Neural progenitor cell (in vitro differentiated cells): ENCODE measurements at regions not wholly inside any gene's neighbourhood (a gene's known extent, or its start where the extent isn't known, plus 50 kb on each side); places are given as distances from the start of the nearest gene placed in this dataset.

Experiments used
- EZH2phosphoT487 ChIP-seq: fragments of 200-600 bp; sonication (generic); IDR thresholded peaks from 2 replicates; pipeline ENCODE4 v1.6.1; 2017; ENCODE audit warnings: antibody characterized with exemption
- TF ChIP-seq, protein P1 (sequence below): fragments of 200-600 bp; sonication (generic); IDR thresholded peaks from 2 replicates; pipeline ENCODE4 v1.5.1; 2017; ENCODE audit warnings: antibody characterized with exemption, mild to moderate bottlenecking

DNA sequence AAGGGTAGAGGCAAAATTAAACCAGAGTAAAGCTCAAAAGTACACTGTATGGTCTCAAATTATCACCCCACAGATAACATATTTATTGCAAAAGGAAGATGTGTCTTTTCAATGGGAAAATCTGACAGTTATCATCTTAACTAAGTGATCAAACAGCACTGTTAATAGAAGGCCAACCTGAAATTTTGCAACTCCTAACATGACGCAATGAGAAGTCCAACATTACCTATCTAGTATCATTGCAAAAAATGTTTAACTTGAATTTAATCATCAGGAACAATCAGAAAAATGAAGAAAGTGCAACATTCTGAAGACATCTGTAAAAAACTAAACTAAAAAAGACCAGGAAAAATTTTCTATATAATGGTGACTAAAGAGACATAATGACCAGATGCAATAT, 156.7 kb upstream of the POGK start:
- TF ChIP-seq, protein P1, sequence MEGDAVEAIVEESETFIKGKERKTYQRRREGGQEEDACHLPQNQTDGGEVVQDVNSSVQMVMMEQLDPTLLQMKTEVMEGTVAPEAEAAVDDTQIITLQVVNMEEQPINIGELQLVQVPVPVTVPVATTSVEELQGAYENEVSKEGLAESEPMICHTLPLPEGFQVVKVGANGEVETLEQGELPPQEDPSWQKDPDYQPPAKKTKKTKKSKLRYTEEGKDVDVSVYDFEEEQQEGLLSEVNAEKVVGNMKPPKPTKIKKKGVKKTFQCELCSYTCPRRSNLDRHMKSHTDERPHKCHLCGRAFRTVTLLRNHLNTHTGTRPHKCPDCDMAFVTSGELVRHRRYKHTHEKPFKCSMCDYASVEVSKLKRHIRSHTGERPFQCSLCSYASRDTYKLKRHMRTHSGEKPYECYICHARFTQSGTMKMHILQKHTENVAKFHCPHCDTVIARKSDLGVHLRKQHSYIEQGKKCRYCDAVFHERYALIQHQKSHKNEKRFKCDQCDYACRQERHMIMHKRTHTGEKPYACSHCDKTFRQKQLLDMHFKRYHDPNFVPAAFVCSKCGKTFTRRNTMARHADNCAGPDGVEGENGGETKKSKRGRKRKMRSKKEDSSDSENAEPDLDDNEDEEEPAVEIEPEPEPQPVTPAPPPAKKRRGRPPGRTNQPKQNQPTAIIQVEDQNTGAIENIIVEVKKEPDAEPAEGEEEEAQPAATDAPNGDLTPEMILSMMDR: no peak
- no peak for TF ChIP-seq EZH2phosphoT487
